HFFc6 (cell line): ENCODE measurements at regions not wholly inside any gene's neighbourhood (a gene's known extent, or its start where the extent isn't known, plus 50 kb on each side); places are given as distances from the start of the nearest gene placed in this dataset.

Source experiments
- DNase-seq: peaks from one replicate; pipeline ENCODE4 v3.0.0-alpha.2; 2018
- H3K27ac Mint-ChIP-seq: 2 replicates; pipeline ENCODE4 v1.8.0; 2020; ENCODE audit warnings: mild to moderate bottlenecking, mixed read lengths
- H3K27me3 Mint-ChIP-seq: 2 replicates; pipeline ENCODE4 v1.8.0; 2021; ENCODE audit warnings: mild to moderate bottlenecking, moderate library complexity, mixed read lengths; ENCODE audit not compliant: insufficient read depth
- H3K36me3 Mint-ChIP-seq: 2 replicates; pipeline ENCODE4 v1.8.0; 2021; ENCODE audit warnings: low read depth, mixed read lengths
- H3K4me1 Mint-ChIP-seq: 2 replicates; pipeline ENCODE4 v1.8.0; 2020; ENCODE audit warnings: low read depth, mixed read lengths
- H3K4me3 Mint-ChIP-seq: 2 replicates; pipeline ENCODE4 v1.8.0; 2020; ENCODE audit warnings: mild to moderate bottlenecking, moderate library complexity, mixed read lengths
- H3K9me3 Mint-ChIP-seq: 2 replicates; pipeline ENCODE4 v1.8.0; 2020; ENCODE audit warnings: mild to moderate bottlenecking, mixed read lengths
- CTCF ChIP-seq: fragments of 200-600 bp; sonication (generic); IDR thresholded peaks from 2 replicates; pipeline ENCODE4 v1.5.0; 2021; ENCODE audit warnings: antibody characterized with exemption, mild to moderate bottlenecking

GRCh38 chr18:66735933-66736332 is 132.0 kb upstream of the CDH19 start:
- no peaks in the 10 kb centered on the region for H3K4me1 Mint-ChIP-seq
- no peaks in the 10 kb centered on the region for H3K27me3 Mint-ChIP-seq
- H3K27ac Mint-ChIP-seq, result no peak overlapping the region
- no peak for DNase-seq
- no peak for TF ChIP-seq CTCF
- H3K36me3 Mint-ChIP-seq, result no peaks in the 10 kb centered on the region
- H3K9me3 Mint-ChIP-seq, result peaks cover 12% of the 10 kb centered on the region
- H3K4me3 Mint-ChIP-seq, result no peak overlapping the region

- H3K4me1 Mint-ChIP-seq, result no peaks in the 10 kb centered on the region
- H3K27me3 Mint-ChIP-seq, result no peaks in the 10 kb centered on the region
- H3K27ac Mint-ChIP-seq, result no peak overlapping the region
- no peaks in the 10 kb centered on the region for H3K36me3 Mint-ChIP-seq
- no peak overlapping the region for H3K4me3 Mint-ChIP-seq
- peaks cover 14% of the 10 kb centered on the region for H3K9me3 Mint-ChIP-seq
- DNase-seq, result no peak
- no peak for TF ChIP-seq CTCF
Observed at GRCh38 chr18:66734451-66734850, 130.6 kb upstream of the CDH19 start.

- TF ChIP-seq CTCF, result no peak
- no peaks in the 10 kb centered on the region for H3K4me1 Mint-ChIP-seq
- DNase-seq, result no peak
- no peaks in the 10 kb centered on the region for H3K27me3 Mint-ChIP-seq
- no peak overlapping the region for H3K4me3 Mint-ChIP-seq
- H3K36me3 Mint-ChIP-seq, result no peaks in the 10 kb centered on the region
- peaks cover 7% of the 10 kb centered on the region; the same call in 1 of the 2 replicates for H3K9me3 Mint-ChIP-seq
- H3K27ac Mint-ChIP-seq, result no peak overlapping the region
Observed at GRCh38 chr18:66731890-66732289, 128.0 kb upstream of the CDH19 start.

- Mint-ChIP-seq H3K9me3 (peaks cover 15% of the 10 kb centered on the region), H3K4me3 (no peak overlapping the region), H3K36me3 (no peaks in the 10 kb centered on the region), H3K4me1 (no peaks in the 10 kb centered on the region), H3K27me3 (no peaks in the 10 kb centered on the region), H3K27ac (no peak overlapping the region)
- DNase-seq, result no peak
- no peak for TF ChIP-seq CTCF
Observed at GRCh38 chr18:66729442-66730239, 125.8 kb upstream of the CDH19 start.

- Mint-ChIP-seq H3K27me3 (no peaks in the 10 kb centered on the region), H3K4me1 (no peaks in the 10 kb centered on the region), H3K4me3 (no peak overlapping the region), H3K36me3 (no peaks in the 10 kb centered on the region), H3K9me3 (peaks cover 21% of the 10 kb centered on the region), H3K27ac (no peak overlapping the region)
- no peak for TF ChIP-seq CTCF
- DNase-seq, result no peak
Observed at GRCh38 chr18:66728951-66729350, 125.1 kb upstream of the CDH19 start.
